HAP-1 (cell line): ENCODE measurements at regions not wholly inside any gene's neighbourhood (a gene's known extent, or its start where the extent isn't known, plus 50 kb on each side); places are given as distances from the start of the nearest gene placed in this dataset.

Source experiments
- DNase-seq, 2 experiments: peaks; one replicate each; pipeline ENCODE4 v3.0.0-alpha.2; 2016 to 2020; ENCODE audit warnings: low spot score in 2 of 2
- H3K27me3 ChIP-seq: fragments of 250-450 bp; sonication (Bioruptor Pico); 2 replicates; pipeline ENCODE4 v1.5.1; 2020; ENCODE audit warnings: low read depth, mild to moderate bottlenecking, moderate library complexity
- H3K36me3 ChIP-seq: fragments of 250-450 bp; sonication (Bioruptor Pico); replicated peaks from 2 replicates; pipeline ENCODE4 v1.5.1; 2020; ENCODE audit warnings: mild to moderate bottlenecking
- H3K4me1 ChIP-seq: fragments of 250-450 bp; sonication (Bioruptor Pico); 2 replicates; pipeline ENCODE4 v1.5.1; 2020; ENCODE audit warnings: mild to moderate bottlenecking
- H3K4me3 ChIP-seq: fragments of 250-450 bp; sonication (Bioruptor Pico); 2 replicates; pipeline ENCODE4 v1.5.1; 2020; ENCODE audit warnings: mild to moderate bottlenecking, moderate library complexity
- H3K9me3 ChIP-seq: fragments of 250-450 bp; sonication (Bioruptor Pico); 2 replicates; pipeline ENCODE4 v1.5.1; 2020; ENCODE audit warnings: mild to moderate bottlenecking, moderate library complexity
- in situ Hi-C: fragments of 300-500 bp; cut with MboI; formaldehyde crosslinking; loops from 3 replicates; pipeline ENCODE4 v1.14.3; 2020; ENCODE audit warnings: low sequenced_read_pairs, inconsistent platforms, mixed read lengths

DNA sequence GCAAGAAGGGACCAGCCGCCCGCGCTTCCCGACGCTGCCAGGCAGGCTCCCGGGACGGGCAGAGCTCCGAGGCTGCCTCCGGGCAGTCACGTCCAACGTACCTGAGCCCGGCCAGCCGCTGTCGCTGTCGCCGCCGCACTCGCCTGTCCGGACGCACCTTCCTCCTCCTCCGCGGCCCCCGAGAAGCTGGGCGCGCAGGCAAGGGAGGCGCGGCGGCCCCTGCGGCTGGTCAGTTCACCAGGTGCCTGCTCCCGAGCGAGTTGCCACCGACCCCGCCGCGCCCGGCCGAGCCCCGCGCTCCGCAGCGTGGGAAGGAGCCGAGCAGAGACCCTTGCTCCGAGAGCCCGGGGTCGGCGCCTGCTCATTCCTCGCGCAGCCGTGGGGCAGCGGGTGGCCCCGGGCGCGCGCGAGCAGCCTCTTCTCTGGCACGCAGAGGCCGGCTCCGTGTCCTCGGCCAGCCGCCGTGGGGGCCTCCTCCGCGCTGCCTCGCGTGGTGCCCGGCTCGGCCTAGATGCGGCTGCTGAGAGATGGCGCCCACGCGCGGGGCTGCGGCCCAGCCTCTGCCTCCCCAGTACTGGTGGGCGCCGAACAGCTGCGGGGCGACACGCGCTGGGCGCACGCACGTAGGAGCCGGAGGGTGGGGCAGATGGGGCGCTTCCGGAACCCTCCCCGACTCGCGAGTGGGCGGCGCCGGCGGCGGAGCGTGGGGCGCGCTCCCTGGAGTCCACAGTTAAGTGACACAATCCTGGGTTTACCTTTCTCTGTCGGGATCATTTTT lies 419.4 kb downstream of the UQCRFS1 start:
- no peaks in the 10 kb centered on the region for H3K27me3 ChIP-seq
- H3K4me1 ChIP-seq, result no peaks in the 10 kb centered on the region
- H3K4me3 ChIP-seq, result no peak overlapping the region
- in situ Hi-C loops, result no loop called here
- H3K9me3 ChIP-seq, result no peaks in the 10 kb centered on the region
- DNase-seq, result no peak
- H3K36me3 ChIP-seq, result no peaks in the 10 kb centered on the region

GRCh38 chr19:28785971-28786370 lies 427.0 kb downstream of the UQCRFS1 start:
- no peaks in the 10 kb centered on the region for H3K9me3 ChIP-seq
- in situ Hi-C loops, result no loop called here
- DNase-seq, result no peak
- no peaks in the 10 kb centered on the region for H3K27me3 ChIP-seq
- H3K4me1 ChIP-seq, result no peaks in the 10 kb centered on the region
- no peak overlapping the region for H3K4me3 ChIP-seq
- no peaks in the 10 kb centered on the region for H3K36me3 ChIP-seq

DNA sequence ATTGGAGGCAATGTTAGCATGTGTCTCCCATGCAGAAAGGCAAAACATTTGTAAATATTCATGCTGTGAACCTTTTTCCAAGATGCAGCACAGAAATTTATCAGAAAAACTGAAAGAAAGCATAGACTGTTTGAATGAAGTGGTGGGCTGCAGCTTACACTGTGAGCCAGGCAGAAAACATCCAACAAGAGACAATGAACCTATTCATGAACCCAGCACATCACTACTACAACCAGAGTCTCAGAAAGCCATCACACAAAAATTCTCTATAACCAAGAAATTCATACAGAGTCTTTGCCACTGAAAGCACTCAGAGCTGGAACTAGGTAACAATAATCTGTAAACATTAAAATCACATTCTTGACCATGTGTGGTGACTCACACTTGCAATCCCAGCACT lies 448.9 kb downstream of the UQCRFS1 start:
- no peaks in the 10 kb centered on the region for H3K36me3 ChIP-seq
- no peaks in the 10 kb centered on the region for H3K9me3 ChIP-seq
- H3K4me1 ChIP-seq, result no peaks in the 10 kb centered on the region
- H3K27me3 ChIP-seq, result no peaks in the 10 kb centered on the region
- in situ Hi-C loops, result no loop called here
- no peak for DNase-seq
- H3K4me3 ChIP-seq, result no peak overlapping the region

GRCh38 chr19:28746478-28746877 lies 466.5 kb downstream of the UQCRFS1 start:
- in situ Hi-C loops, result no loop called here

DNA sequence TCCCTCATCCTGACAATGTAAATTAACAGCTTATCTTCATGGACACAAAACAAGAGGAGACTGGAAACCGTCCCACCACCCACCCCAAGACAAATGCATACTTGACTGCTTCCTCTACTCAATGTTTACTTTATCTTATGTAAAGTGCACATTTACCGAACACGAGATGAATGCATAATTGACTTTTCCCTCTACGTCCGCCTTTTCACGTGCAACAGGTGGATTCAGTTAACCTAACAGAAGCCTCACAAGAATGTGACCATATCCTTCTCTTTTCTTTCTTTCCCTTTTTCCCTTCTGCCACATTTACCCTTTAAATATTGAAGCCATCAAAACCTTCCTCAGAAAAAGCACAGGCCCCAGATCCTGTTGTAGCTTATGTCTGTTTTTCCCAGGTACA lies 468.0 kb downstream of the UQCRFS1 start:
- Histone ChIP-seq H3K4me1 (no peaks in the 10 kb centered on the region), H3K27me3 (no peaks in the 10 kb centered on the region), H3K36me3 (no peaks in the 10 kb centered on the region), H3K9me3 (no peaks in the 10 kb centered on the region), H3K4me3 (no peak overlapping the region)
- no peak for DNase-seq
- in situ Hi-C loops, result no loop called here

More at GRCh38 chr19:28746478-28746877, 466.5 kb downstream of the UQCRFS1 start:
- no peaks in the 10 kb centered on the region for H3K36me3 ChIP-seq
- H3K27me3 ChIP-seq, result no peaks in the 10 kb centered on the region
- H3K4me1 ChIP-seq, result no peaks in the 10 kb centered on the region
- no peak overlapping the region for H3K4me3 ChIP-seq
- H3K9me3 ChIP-seq, result no peaks in the 10 kb centered on the region
- no peak for DNase-seq

- in situ Hi-C loops, result no loop called here
Measured at GRCh38 chr19:28744014-28744413, 468.9 kb downstream of the UQCRFS1 start.

DNA sequence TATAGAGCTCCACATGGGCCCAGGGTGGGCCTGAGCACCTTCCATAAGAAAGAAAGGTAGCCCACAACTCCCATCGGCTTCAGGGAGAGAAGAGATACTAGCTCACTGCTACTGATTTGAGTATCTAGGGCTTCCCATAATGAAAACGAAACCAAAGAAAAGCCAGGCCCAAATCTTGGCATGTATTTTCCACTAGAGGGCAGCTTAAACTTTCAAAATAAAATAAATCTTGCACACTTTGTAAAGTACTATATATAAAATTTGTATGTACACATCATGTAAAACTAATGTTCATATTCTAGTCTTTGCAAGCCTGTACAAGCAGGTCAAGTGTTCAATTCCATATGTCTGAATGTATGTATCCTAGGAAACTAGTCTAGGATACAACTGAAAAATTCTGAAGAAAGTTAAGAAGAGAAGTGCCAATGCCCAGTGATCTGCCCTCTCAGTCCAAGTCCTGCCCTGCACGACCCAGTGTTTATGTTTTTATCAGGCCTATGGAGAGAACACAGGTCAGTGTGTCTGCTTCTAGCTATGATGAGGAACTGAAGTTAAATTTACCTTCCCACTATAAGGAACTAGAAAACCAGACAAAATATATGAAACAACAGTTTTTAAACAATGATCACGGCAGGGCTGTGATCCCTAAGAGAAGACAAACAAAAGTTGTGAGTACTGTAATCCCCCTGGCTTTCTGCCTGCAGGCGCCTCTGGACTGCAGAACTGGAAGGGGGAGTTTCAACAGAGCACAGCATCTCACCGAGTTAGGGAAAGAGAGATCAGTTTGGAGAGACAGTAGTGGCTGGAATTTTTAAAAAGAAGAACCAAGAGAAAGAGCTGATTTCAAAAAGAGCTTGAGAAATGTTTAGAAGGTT lies 475.7 kb downstream of the UQCRFS1 start:
- Histone ChIP-seq H3K4me3 (no peak overlapping the region), H3K4me1 (no peaks in the 10 kb centered on the region), H3K36me3 (no peaks in the 10 kb centered on the region), H3K9me3 (no peaks in the 10 kb centered on the region), H3K27me3 (no peaks in the 10 kb centered on the region)
- no peak for DNase-seq
- in situ Hi-C loops, result no loop called here

More at GRCh38 chr19:28744014-28744413, 468.9 kb downstream of the UQCRFS1 start:
- Histone ChIP-seq H3K4me1 (no peaks in the 10 kb centered on the region), H3K27me3 (no peaks in the 10 kb centered on the region), H3K4me3 (no peak overlapping the region), H3K9me3 (no peaks in the 10 kb centered on the region), H3K36me3 (no peaks in the 10 kb centered on the region)
- no peak for DNase-seq

DNA sequence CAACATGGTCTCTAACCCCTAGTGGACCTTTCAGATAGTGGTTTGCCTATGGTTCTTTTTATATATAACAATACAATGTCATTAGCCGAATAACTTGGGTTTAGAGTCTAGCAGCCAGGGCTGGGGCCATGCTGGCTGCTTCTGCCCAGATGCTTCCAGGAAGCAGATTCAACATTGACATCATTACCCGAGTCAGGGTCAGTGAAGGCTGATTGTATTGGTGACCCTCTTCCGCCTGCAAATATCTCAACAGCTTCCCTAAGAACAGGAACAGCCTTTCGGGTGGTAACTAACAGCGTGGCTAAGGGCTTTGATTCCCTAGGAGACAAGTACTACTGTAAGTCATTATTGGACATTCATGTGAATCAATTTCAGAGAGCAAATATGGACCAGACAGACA lies 476.4 kb downstream of the UQCRFS1 start:
- Histone ChIP-seq H3K36me3 (no peaks in the 10 kb centered on the region), H3K4me3 (no peak overlapping the region), H3K27me3 (no peaks in the 10 kb centered on the region), H3K9me3 (no peaks in the 10 kb centered on the region), H3K4me1 (no peaks in the 10 kb centered on the region)
- DNase-seq, result no peak
- in situ Hi-C loops, result no loop called here

DNA sequence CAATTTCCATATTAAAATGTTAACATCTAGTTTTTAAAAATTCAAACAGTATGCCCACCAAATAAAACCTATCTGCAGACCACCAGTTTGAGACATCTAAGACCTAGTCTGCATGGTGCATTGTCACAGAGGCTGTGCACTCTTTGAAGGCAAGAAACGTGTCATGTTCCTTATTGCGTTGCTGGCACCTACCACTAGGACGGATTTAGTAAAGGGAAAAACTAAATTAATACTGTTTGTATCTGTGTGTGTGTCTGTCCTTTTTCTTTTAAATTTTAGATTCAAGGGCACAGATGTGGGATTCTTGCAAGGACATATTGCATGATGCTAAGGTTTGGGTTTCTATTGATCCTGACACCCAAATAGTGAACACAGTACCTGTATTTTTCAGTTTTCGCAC lies 481.4 kb downstream of the UQCRFS1 start:
- H3K4me3 ChIP-seq, result no peak overlapping the region
- no peaks in the 10 kb centered on the region for H3K4me1 ChIP-seq
- no peaks in the 10 kb centered on the region for H3K27me3 ChIP-seq
- no peaks in the 10 kb centered on the region for H3K9me3 ChIP-seq
- H3K36me3 ChIP-seq, result no peaks in the 10 kb centered on the region
- in situ Hi-C loops, result no loop called here
- no peak for DNase-seq

GRCh38 chr19:28730791-28731512 lies 482.0 kb downstream of the UQCRFS1 start:
- H3K9me3 ChIP-seq, result no peaks in the 10 kb centered on the region
- in situ Hi-C loops, result no loop called here
- no peaks in the 10 kb centered on the region for H3K4me1 ChIP-seq
- no peaks in the 10 kb centered on the region for H3K27me3 ChIP-seq
- DNase-seq, result no peak
- no peak overlapping the region for H3K4me3 ChIP-seq
- H3K36me3 ChIP-seq, result no peaks in the 10 kb centered on the region

- no peaks in the 10 kb centered on the region for H3K9me3 ChIP-seq
- H3K4me1 ChIP-seq, result no peaks in the 10 kb centered on the region
- H3K4me3 ChIP-seq, result no peak overlapping the region
- in situ Hi-C loops, result no loop called here
- no peaks in the 10 kb centered on the region for H3K36me3 ChIP-seq
- H3K27me3 ChIP-seq, result no peaks in the 10 kb centered on the region
- no peak for DNase-seq
Measured at GRCh38 chr19:28727480-28728159, 485.3 kb downstream of the UQCRFS1 start.

DNA sequence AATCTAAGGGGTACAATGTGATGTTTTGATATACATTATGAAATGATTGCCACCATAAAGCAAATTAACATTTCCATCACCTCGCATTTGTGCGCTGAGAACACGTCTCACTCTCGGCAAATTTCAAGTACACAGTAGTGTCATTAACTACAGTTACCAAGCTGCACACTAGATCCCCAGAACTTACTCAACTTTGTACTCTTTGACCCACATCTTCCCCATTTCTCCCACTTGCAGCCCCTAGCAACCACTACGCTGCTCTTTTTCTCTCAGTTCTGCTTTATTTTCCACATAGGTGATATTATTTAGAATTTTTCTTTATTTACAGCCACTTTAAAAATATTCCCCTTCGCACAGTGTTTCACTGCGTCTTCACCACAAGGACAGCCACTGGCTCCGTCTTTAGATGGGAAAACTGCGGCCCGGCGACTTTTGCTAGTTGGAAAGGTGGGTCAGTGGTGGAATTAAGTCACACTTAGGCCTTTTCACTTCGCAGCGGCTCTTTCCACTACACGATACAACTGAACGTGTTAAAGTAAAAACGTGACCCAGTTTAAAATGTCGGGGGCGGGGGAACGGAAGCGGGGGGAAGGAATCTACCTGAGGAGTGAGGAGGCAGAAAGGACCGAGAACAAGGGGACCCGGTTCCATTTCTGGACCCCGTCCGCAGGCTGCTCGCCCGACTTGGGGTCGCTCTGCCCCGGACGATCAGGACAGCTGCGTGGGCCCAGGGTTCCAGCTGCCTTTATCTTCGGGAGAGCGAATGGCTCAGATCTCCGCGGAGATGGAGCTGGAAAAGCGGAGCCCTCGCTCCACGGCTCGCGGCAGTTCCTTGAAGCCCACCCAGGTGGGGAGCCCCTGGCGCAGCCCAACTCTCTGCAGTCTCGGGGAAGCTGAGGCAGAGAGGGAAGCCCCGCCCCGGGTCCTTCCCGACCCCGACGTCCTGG lies 486.1 kb downstream of the UQCRFS1 start:
- in situ Hi-C loops, result no loop called here
- Histone ChIP-seq H3K36me3 (no peaks in the 10 kb centered on the region), H3K4me3 (no peak overlapping the region), H3K27me3 (no peaks in the 10 kb centered on the region), H3K9me3 (no peaks in the 10 kb centered on the region), H3K4me1 (no peaks in the 10 kb centered on the region)
- no peak for DNase-seq
